SU-DHL-6 (cell line): ENCODE measurements at regions not wholly inside any gene's neighbourhood (a gene's known extent, or its start where the extent isn't known, plus 50 kb on each side); places are given as distances from the start of the nearest gene placed in this dataset.

Source experiments
- H2AFZ ChIP-seq: fragments of 200-600 bp; sonication (generic); 2 replicates; pipeline ENCODE4 v1.6.1; 2014; ENCODE audit warnings: low read depth, mild to moderate bottlenecking, moderate library complexity, mixed read lengths, antibody characterized with exemption, low read length; ENCODE audit not compliant: severe bottlenecking
- H3F3A ChIP-seq: fragments of 200-600 bp; shearing (Covaris generic); 2 replicates; pipeline ENCODE4 v1.6.0; 2016; ENCODE audit warnings: antibody characterized with exemption, mild to moderate bottlenecking; ENCODE audit not compliant: insufficient read depth
- H3K27ac ChIP-seq: fragments of 200-600 bp; sonication (generic); 2 replicates; pipeline ENCODE4 v1.5.1; 2016; ENCODE audit warnings: low read depth, mild to moderate bottlenecking, low read length, moderate library complexity, mixed read lengths
- H3K27me3 ChIP-seq: fragments of 200-600 bp; sonication (generic), shearing (Covaris generic); 2 replicates; pipeline ENCODE4 v1.6.0; 2014; ENCODE audit warnings: mild to moderate bottlenecking, low read length
- H3K36me3 ChIP-seq: fragments of 200-600 bp; sonication (generic); 2 replicates; pipeline ENCODE4 v1.6.1; 2014; ENCODE audit warnings: mild to moderate bottlenecking, low read length, mixed read lengths
- H3K4me2 ChIP-seq: fragments of 300-600, 200-600 bp; shearing (Covaris generic), sonication (generic); 2 replicates; pipeline ENCODE4 v1.6.0; 2014; ENCODE audit warnings: low read length, low read depth, mild to moderate bottlenecking; ENCODE audit not compliant: poor library complexity, severe bottlenecking
- H3K4me3 ChIP-seq: fragments of 200-600 bp; sonication (generic); 2 replicates; pipeline ENCODE4 v1.5.1; 2014; ENCODE audit warnings: antibody characterized with exemption, low read length, mild to moderate bottlenecking, mixed read lengths; ENCODE audit not compliant: insufficient read depth, poor library complexity, severe bottlenecking
- H3K79me2 ChIP-seq: fragments of 200-600 bp; sonication (generic); 2 replicates; pipeline ENCODE4 v1.6.1; 2014; ENCODE audit warnings: mild to moderate bottlenecking, low read length, moderate library complexity; ENCODE audit not compliant: insufficient read depth
- H3K9ac ChIP-seq: fragments of 200-600 bp; sonication (generic); 2 replicates; pipeline ENCODE4 v1.7.0; 2014; ENCODE audit warnings: mild to moderate bottlenecking, low read length
- H3K9me2 ChIP-seq: fragments of 200-600 bp; sonication (generic); replicated peaks from 2 replicates; pipeline ENCODE4 v1.6.1; 2014; ENCODE audit warnings: low read length; ENCODE audit not compliant: insufficient read depth
- H3K9me3 ChIP-seq: fragments of 200-600 bp; sonication (generic); 2 replicates; pipeline ENCODE4 v1.6.1; 2014; ENCODE audit warnings: low read length, mixed read lengths; ENCODE audit not compliant: insufficient read depth
- H4K20me1 ChIP-seq: fragments of 200-600 bp; sonication (generic); 2 replicates; pipeline ENCODE4 v1.6.1; 2014; ENCODE audit warnings: low read depth, mild to moderate bottlenecking, antibody characterized with exemption, low read length, moderate library complexity, mixed read lengths
- CTCF ChIP-seq: fragments of 200-600 bp; sonication (generic); IDR thresholded peaks from one replicate; pipeline ENCODE4 v1.5.1; 2017; ENCODE audit warnings: antibody characterized with exemption, mild to moderate bottlenecking, low read length, moderate library complexity; ENCODE audit not compliant: insufficient read depth, poor library complexity, severe bottlenecking
- EZH2phosphoT487 ChIP-seq: fragments of 200-600 bp; sonication (generic), shearing (Covaris generic); conservative IDR thresholded peaks from 2 replicates; pipeline ENCODE4 v1.6.1; 2018; ENCODE audit warnings: mild to moderate bottlenecking, antibody characterized with exemption, low read length, moderate library complexity, mixed read lengths

- H3F3A ChIP-seq = no peaks in the 10 kb centered on the region
- H4K20me1 ChIP-seq = no peaks in the 10 kb centered on the region
- no peak overlapping the region for H3K4me2 ChIP-seq
- H3K79me2 ChIP-seq = no peaks in the 10 kb centered on the region
- H3K36me3 ChIP-seq = no peaks in the 10 kb centered on the region
- no peaks in the 10 kb centered on the region for H3K27me3 ChIP-seq
- no peaks in the 10 kb centered on the region for H3K9me3 ChIP-seq
- H3K9me2 ChIP-seq = no peaks in the 10 kb centered on the region
- H3K4me3 ChIP-seq = no peak overlapping the region
- H2AFZ ChIP-seq = no peak overlapping the region
- no peak overlapping the region for H3K27ac ChIP-seq
- no peak overlapping the region for H3K9ac ChIP-seq
- TF ChIP-seq CTCF (no peak), EZH2phosphoT487 (no peak)
These were observed 145.8 kb downstream of the GRIN2B start for GRCh38 chr12:13835652-13836051.

DNA sequence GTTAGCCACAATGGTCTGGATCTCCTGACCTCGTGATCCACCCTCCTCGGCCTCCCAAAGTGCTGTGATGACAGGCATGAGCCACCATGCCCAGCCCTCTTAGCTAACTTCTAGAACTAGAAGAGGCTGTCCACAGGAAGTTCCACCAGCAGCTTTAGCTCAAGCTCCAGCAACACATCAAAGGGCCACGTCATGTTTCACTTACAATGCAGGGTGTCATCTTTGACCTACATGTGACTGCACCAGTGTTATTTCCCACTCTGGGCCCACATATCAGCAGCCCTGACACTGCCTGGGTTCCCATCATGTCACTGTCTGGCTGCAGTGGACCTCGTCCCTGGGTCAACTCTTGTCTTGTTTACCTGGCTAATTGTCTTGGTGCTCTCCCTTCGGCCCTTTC is 147.2 kb downstream of the GRIN2B start:
- no peak overlapping the region for H2AFZ ChIP-seq
- no peaks in the 10 kb centered on the region for H3K36me3 ChIP-seq
- no peaks in the 10 kb centered on the region for H3K9me3 ChIP-seq
- no peaks in the 10 kb centered on the region for H3F3A ChIP-seq
- H4K20me1 ChIP-seq = no peaks in the 10 kb centered on the region
- H3K27ac ChIP-seq = no peak overlapping the region
- no peaks in the 10 kb centered on the region for H3K27me3 ChIP-seq
- H3K79me2 ChIP-seq = no peaks in the 10 kb centered on the region
- H3K4me2 ChIP-seq = no peak overlapping the region
- TF ChIP-seq EZH2phosphoT487 = no peak
- no peak for TF ChIP-seq CTCF
- no peaks in the 10 kb centered on the region for H3K9me2 ChIP-seq
- H3K4me3 ChIP-seq = no peak overlapping the region
- no peak overlapping the region for H3K9ac ChIP-seq

DNA sequence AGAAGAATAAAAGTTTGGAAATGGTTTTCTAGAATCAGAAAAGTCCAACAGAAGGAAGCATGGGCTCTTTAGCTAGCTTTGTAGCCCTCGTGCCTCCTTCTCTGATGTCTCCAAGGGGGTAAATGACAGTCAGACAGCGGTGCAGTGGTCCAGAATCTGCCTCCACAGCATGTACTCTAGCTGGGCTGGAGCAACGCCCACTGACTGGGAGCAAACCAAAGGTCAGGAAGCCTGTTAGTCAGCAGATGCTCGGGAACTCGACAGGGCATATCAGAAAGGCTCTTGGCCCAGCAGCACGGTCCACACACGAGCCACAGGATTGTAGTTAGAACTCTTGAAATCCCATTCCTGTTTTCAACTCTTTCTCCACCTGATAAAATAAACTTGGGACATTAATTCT is 164.3 kb downstream of the GRIN2B start:
- H3K9ac ChIP-seq = no peak overlapping the region
- H3K4me3 ChIP-seq = no peak overlapping the region
- TF ChIP-seq EZH2phosphoT487 (no peak), CTCF (no peak)
- H3F3A ChIP-seq = no peaks in the 10 kb centered on the region
- H3K27ac ChIP-seq = no peak overlapping the region
- H3K9me2 ChIP-seq = no peaks in the 10 kb centered on the region
- no peaks in the 10 kb centered on the region for H3K79me2 ChIP-seq
- H3K4me2 ChIP-seq = no peak overlapping the region
- H2AFZ ChIP-seq = no peak overlapping the region
- no peaks in the 10 kb centered on the region for H3K27me3 ChIP-seq
- H3K9me3 ChIP-seq = no peaks in the 10 kb centered on the region
- no peaks in the 10 kb centered on the region for H4K20me1 ChIP-seq
- H3K36me3 ChIP-seq = no peaks in the 10 kb centered on the region

DNA sequence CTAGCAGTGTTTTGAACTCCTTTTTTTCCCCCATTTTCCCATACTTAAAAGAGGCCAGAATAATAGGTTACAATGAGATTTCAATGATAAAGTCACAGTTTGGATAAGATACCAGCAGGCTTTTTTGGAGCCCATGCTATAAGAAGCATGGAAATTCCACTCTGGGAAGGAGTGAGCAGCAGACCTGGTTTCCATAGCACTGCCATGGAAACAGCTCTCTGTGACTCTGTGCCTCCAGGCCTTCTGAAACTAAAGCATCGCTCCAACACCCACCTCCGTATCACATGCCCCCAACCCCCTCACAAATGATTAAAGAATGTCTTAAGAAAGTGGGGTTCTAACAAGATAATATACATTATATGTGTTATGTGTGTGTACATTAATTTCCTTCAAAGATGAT is 165.0 kb downstream of the GRIN2B start:
- H3K9me2 ChIP-seq = no peaks in the 10 kb centered on the region
- H3F3A ChIP-seq = no peaks in the 10 kb centered on the region
- no peaks in the 10 kb centered on the region for H4K20me1 ChIP-seq
- H3K27me3 ChIP-seq = no peaks in the 10 kb centered on the region
- no peak overlapping the region for H3K4me3 ChIP-seq
- H3K27ac ChIP-seq = no peak overlapping the region
- H3K79me2 ChIP-seq = no peaks in the 10 kb centered on the region
- H3K4me2 ChIP-seq = no peak overlapping the region
- H3K9ac ChIP-seq = no peak overlapping the region
- no peak for TF ChIP-seq CTCF
- H2AFZ ChIP-seq = no peak overlapping the region
- H3K9me3 ChIP-seq = no peaks in the 10 kb centered on the region
- H3K36me3 ChIP-seq = no peaks in the 10 kb centered on the region
